MG63 (cell line): ENCODE measurements at regions not wholly inside any gene's neighbourhood (a gene's known extent, or its start where the extent isn't known, plus 50 kb on each side); places are given as distances from the start of the nearest gene placed in this dataset.
"Not testable (repeated sequence)": the region's sequence is repeated elsewhere in the genome, so short reads cannot be mapped to it uniquely, and the experiment has no call there.

Experiments used
- DNase-seq: peaks from one replicate; pipeline ENCODE4 v3.0.0-alpha.2; 2020
- H3K27me3 ChIP-seq: fragments of 250-450 bp; sonication (Bioruptor Pico); 2 replicates; pipeline ENCODE4 v1.5.1; 2020; ENCODE audit warnings: mild to moderate bottlenecking, moderate library complexity
- H3K36me3 ChIP-seq: fragments of 250-450 bp; sonication (Bioruptor Pico); 2 replicates; pipeline ENCODE4 v1.5.1; 2020; ENCODE audit warnings: mild to moderate bottlenecking, moderate library complexity
- H3K4me3 ChIP-seq: fragments of 250-450 bp; sonication (Bioruptor Pico); 2 replicates; pipeline ENCODE4 v1.5.1; 2020; ENCODE audit warnings: mild to moderate bottlenecking, moderate library complexity
- H3K9me3 ChIP-seq: fragments of 250-450 bp; sonication (Bioruptor Pico); 2 replicates; pipeline ENCODE4 v1.5.1; 2020; ENCODE audit warnings: mild to moderate bottlenecking, moderate library complexity

- Histone ChIP-seq H3K36me3 (no peaks in the 10 kb centered on the region), H3K27me3 (no peaks in the 10 kb centered on the region), H3K4me3 (no peak overlapping the region), H3K9me3 (no peaks in the 10 kb centered on the region)
- no peak for DNase-seq
These were observed 193.5 kb downstream of the INHBB start for GRCh38 chr2:120539424-120539936.

- Histone ChIP-seq H3K4me3 (no peak overlapping the region), H3K27me3 (no peaks in the 10 kb centered on the region)
These were observed 194.2 kb downstream of the INHBB start for GRCh38 chr2:120539937-120540718.

DNA sequence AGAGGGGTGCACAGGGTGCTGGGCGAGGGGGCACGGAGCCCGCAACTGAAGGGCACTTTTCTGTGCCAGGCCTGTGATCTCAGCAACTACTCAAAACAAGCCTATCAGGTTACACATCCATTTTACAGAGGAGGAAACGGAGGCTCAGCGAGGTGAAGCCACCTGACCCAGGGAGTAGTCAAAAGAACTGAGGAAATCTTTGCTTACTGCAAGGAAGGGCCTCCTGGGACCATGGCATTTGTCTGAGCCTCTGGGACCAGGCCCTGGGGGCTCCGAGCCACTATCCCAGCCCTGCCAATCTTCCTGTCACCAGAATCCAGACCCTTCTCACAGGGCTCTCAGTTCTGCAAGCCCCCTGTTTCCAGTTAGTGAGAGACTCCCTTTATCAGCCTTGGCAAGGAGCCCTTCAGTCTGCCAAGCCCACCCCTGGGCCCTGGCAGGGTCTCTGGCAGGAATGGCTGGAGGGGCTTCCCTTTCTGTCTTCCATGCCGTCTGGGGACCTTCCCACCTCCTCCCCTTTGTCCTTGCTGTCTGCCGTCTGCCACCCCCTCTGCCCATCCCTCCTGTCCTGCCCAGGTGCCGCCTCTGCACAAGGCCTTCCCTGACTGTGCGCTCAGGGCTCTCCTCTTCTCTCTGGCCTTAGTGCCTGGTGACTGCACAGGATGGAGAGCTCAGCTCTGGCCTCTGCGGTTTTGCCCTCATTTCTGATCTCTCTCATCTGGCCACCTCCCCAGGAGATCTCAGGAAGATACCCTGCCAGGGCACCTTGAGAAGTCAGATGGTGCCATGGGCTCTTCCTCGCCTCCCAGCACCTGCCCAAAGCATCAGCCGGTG lies 194.7 kb upstream of the GLI2 start:
- no peaks in the 10 kb centered on the region for H3K9me3 ChIP-seq
- no peaks in the 10 kb centered on the region for H3K27me3 ChIP-seq
- DNase-seq: no peak
- H3K36me3 ChIP-seq: no peaks in the 10 kb centered on the region
- H3K4me3 ChIP-seq: no peak overlapping the region

More at GRCh38 chr2:120539937-120540718, 194.2 kb downstream of the INHBB start:
- no peaks in the 10 kb centered on the region for H3K36me3 ChIP-seq
- DNase-seq: peak; percentile 92
- H3K9me3 ChIP-seq: no peaks in the 10 kb centered on the region

- Histone ChIP-seq H3K4me3 (no peak overlapping the region), H3K9me3 (no peaks in the 10 kb centered on the region), H3K27me3 (no peaks in the 10 kb centered on the region), H3K36me3 (no peaks in the 10 kb centered on the region)
- DNase-seq: no peak
These were observed 194.1 kb upstream of the GLI2 start for GRCh38 chr2:120541553-120541932.

DNA sequence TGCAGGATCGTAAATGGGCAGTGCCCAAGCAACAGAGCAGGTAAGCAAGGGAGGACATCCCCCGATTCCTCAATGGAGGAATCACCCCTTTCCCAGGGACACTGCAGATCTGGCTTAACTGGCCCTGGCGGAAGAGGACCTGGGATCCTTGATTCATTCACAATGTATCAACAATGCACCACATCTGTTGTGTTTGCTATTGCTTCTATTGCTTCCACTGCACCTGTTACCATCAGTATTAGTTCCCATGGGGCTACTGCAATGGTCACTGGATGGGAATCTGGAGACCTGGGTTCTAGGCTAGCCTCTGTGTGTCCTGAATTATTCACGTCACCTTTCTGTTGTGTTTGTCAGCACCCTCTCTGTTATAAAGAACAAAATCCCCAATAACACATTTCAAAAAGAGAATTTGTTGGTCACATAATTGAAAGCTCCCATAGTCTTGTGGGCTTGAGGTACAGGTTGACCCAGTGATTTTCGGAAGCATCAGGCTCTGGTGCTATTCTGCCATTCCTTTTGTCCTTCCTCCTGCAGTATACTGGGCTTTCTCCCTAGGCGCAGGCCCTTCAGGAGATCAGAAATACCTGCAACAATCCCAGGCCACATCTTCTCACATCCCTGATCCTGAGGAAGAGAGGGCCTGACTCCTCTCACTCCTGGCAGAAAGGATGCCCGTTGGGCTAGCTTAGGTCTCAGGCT lies 193.5 kb upstream of the GLI2 start:
- H3K36me3 ChIP-seq: no peaks in the 10 kb centered on the region
- no peak overlapping the region for H3K4me3 ChIP-seq

GRCh38 chr2:120542911-120543527 lies 192.6 kb upstream of the GLI2 start:
- Histone ChIP-seq H3K9me3 (no peaks in the 10 kb centered on the region), H3K4me3 (no peak overlapping the region), H3K27me3 (no peaks in the 10 kb centered on the region), H3K36me3 (no peaks in the 10 kb centered on the region)
- DNase-seq: no peak

More for the DNA sequence above, 193.5 kb upstream of the GLI2 start:
- Histone ChIP-seq H3K9me3 (no peaks in the 10 kb centered on the region), H3K27me3 (no peaks in the 10 kb centered on the region)
- no peak for DNase-seq

DNA sequence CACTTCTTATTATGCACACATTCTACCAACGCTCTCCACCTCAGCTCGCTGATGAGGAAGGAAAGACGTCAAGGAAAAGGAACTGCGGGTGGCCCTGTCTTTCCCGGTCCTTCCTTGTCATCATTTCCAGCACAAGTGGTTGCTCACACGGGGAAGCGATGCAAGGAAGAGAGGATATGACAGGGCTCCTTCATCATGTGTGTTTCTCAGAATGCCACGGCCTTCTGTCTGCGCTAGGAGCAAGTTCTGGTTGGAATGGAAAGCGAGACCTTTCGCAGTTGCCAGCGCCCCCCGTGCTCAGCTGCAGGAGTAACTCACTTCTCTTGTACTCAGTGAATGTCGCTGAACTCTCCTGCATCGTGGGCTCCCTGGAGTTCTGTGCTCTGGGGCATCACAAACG lies 191.8 kb upstream of the GLI2 start:
- no peak overlapping the region for H3K4me3 ChIP-seq
- DNase-seq: no peak
- H3K27me3 ChIP-seq: no peaks in the 10 kb centered on the region
- H3K36me3 ChIP-seq: no peaks in the 10 kb centered on the region
- H3K9me3 ChIP-seq: no peaks in the 10 kb centered on the region

DNA sequence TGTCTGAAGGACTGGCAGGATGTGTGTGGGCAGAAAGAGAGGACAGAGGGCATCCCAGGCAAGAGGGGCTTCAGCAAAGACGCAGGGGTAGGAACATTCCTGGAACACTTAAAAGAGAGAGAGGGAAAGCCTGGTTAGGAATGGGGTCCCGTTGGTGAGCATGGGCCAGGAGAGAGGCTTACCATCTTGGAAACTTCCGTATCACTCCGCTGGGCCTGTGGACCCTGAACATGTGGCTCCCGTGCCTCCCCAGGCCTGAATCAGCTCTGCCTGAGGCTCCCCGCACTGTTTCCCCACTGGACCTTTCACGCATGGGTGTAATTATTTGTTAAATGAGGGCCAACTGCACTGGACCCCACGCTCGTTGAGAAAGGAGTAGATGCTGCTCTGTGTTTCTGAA lies 191.1 kb upstream of the GLI2 start:
- no peak for DNase-seq
- no peak overlapping the region for H3K4me3 ChIP-seq

DNA sequence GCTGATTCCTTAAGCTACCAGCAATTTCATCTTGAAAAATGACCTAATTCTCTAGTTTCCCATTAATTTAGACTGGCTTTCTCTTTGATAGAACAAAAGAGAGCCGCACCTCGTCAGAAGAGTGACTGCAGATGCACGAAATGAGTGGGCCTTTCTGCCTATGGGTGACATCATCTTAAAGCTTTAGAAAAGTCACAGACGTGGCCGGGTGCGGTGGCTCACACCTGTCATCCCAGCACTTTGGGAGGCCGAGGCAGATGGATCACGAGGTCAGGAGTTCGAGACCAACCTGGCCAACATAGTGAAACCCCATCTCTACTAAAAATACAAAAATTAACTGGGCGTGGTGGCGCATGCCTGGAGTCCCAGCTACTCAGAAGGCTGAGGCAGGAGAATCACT lies 190.7 kb upstream of the GLI2 start:
- H3K36me3 ChIP-seq, DNase-seq, H3K27me3 ChIP-seq, H3K4me3 ChIP-seq, H3K9me3 ChIP-seq: not testable (repeated sequence)

More for the DNA sequence above, 191.1 kb upstream of the GLI2 start:
- no peaks in the 10 kb centered on the region for H3K36me3 ChIP-seq
- no peaks in the 10 kb centered on the region for H3K9me3 ChIP-seq
- H3K27me3 ChIP-seq: no peaks in the 10 kb centered on the region

- Histone ChIP-seq H3K36me3 (no peaks in the 10 kb centered on the region), H3K27me3 (no peaks in the 10 kb centered on the region), H3K4me3 (no peak overlapping the region), H3K9me3 (no peaks in the 10 kb centered on the region)
- DNase-seq: no peak
These were observed 190.1 kb upstream of the GLI2 start for GRCh38 chr2:120545521-120546047.

- Histone ChIP-seq H3K36me3 (no peaks in the 10 kb centered on the region), H3K27me3 (no peaks in the 10 kb centered on the region), H3K9me3 (no peaks in the 10 kb centered on the region), H3K4me3 (no peak overlapping the region)
- peak; percentile 96 for DNase-seq
These were observed 189.4 kb upstream of the GLI2 start for GRCh38 chr2:120546048-120546864.

GRCh38 chr2:120546865-120547390 lies 188.7 kb upstream of the GLI2 start:
- DNase-seq: no peak
- H3K36me3 ChIP-seq: no peaks in the 10 kb centered on the region
- H3K27me3 ChIP-seq: no peaks in the 10 kb centered on the region
- H3K9me3 ChIP-seq: no peaks in the 10 kb centered on the region
- H3K4me3 ChIP-seq: no peak overlapping the region

GRCh38 chr2:120547662-120548061 lies 188.0 kb upstream of the GLI2 start:
- H3K36me3 ChIP-seq: no peaks in the 10 kb centered on the region
- H3K9me3 ChIP-seq: no peaks in the 10 kb centered on the region
- no peaks in the 10 kb centered on the region for H3K27me3 ChIP-seq
- H3K4me3 ChIP-seq: no peak overlapping the region
- peak; percentile 69 for DNase-seq

GRCh38 chr2:120548627-120549608 lies 186.8 kb upstream of the GLI2 start:
- Histone ChIP-seq H3K27me3 (no peaks in the 10 kb centered on the region), H3K36me3 (no peaks in the 10 kb centered on the region), H3K9me3 (no peaks in the 10 kb centered on the region), H3K4me3 (no peak overlapping the region)
- no peak for DNase-seq
